Retinal pigment epithelial cell (primary cell): ENCODE measurements at regions not wholly inside any gene's neighbourhood (a gene's known extent, or its start where the extent isn't known, plus 50 kb on each side); places are given as distances from the start of the nearest gene placed in this dataset.

Source experiments
- DNase-seq: peaks from one replicate; pipeline ENCODE4 v3.0.0-alpha.2; 2010; ENCODE audit warnings: low read depth
- H3K4me3 ChIP-seq: 2 replicates; pipeline ENCODE4 v1.5.1; 2011; ENCODE audit warnings: mild to moderate bottlenecking, low read length, control low read depth, moderate library complexity
- TF ChIP-seq, protein P1 (sequence below): conservative IDR thresholded peaks from 2 replicates; pipeline ENCODE4 v1.5.1; 2011; ENCODE audit warnings: low read depth, low read length, control low read depth, inconsistent platforms

DNA sequence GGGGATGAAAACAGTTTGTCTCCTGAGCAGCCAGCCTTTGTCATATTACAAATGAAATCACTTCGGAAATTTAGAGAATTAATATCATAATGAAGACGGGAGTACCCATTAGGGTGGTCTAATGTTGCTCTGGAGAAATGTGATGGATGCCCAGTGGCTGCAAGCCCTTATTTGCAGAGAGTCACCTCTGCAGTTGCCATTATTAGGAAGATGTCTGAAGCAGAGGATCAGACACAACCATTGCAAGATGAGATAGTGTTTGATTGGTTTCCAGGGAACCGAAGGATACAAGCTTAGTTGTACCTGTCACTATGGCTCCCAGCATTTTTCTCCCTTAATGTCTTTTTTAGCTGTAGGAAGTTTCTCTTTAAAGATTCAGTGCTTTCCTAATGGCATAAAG lies 272.4 kb downstream of the FIGN start:
- no peak overlapping the region for H3K4me3 ChIP-seq
- no peak for DNase-seq
- TF ChIP-seq, protein P1, sequence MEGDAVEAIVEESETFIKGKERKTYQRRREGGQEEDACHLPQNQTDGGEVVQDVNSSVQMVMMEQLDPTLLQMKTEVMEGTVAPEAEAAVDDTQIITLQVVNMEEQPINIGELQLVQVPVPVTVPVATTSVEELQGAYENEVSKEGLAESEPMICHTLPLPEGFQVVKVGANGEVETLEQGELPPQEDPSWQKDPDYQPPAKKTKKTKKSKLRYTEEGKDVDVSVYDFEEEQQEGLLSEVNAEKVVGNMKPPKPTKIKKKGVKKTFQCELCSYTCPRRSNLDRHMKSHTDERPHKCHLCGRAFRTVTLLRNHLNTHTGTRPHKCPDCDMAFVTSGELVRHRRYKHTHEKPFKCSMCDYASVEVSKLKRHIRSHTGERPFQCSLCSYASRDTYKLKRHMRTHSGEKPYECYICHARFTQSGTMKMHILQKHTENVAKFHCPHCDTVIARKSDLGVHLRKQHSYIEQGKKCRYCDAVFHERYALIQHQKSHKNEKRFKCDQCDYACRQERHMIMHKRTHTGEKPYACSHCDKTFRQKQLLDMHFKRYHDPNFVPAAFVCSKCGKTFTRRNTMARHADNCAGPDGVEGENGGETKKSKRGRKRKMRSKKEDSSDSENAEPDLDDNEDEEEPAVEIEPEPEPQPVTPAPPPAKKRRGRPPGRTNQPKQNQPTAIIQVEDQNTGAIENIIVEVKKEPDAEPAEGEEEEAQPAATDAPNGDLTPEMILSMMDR, result no peak

DNA sequence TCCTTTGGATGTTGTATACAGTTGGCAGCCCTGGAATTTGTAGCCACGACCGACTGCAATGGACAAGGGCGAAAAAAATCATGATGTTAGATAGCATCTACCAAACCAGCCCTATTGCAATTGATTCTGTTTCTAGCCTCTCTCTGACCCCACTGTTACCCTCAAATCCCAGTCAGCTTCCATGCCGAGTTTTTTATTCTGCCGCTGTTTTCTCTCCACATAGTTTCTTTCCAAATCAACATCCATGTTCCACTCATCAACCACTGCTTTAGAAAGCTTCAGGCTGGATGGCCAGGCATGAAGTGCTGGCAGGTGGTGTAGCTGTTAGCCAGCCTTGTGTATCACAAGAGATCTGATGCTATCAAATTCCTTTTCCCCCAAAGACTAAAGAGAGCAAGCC lies 272.8 kb downstream of the FIGN start:
- TF ChIP-seq, protein P1, result no peak
- DNase-seq, result no peak
- no peak overlapping the region for H3K4me3 ChIP-seq

DNA sequence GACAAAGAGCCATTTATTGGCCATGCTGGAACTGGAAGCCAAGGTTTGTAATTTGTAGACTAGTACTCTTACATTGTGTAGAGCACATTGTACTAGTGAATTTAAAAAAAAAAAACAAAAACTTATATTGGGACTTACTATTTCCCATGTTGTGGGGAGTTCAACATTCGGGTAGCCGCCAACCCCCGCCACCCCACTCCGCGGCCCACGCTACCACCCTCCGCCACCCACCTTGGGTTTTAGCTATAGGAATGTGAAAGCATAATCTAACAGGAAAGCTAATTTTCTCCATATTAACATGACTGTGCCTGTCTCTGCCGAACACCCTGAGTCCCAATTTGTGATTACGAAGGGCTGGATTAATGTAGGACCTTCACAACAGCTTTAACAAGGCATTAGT lies 275.8 kb downstream of the FIGN start:
- DNase-seq, result no peak
- TF ChIP-seq, protein P1, result no peak

DNA sequence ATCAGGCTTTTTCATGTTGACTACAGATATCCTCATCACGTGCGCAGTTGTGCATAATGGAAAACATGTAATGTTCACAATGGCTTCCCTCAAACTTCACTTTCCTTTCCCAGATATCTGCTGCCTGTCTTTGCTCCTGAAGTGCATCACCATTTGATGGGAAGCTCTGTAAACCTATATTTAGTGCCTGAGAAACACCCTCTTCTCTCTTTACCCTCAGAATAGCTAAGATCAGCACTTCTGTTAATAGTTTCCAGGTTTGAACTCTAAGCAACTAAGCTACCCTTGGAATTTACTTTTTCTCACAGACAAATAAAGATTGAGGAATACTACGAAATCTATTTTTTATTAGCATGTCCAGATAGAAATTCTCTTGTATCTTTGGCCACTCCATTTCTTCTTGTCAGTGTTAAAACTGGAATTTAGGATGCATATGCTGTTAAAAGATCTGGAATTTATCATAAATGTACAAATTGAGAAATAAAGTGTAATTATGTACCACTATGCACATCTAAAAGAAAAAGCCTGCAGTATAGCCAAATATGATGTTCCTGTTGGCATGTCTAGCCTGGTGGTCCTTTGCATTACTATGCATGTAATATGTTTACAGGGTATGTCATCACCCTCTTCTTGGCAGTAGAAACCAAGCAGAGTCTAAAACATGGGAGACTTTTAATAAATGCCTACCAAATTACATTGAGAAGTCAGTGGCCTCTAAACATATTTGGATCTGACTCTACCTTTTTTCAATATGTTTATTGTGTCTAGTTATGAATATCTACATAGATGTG lies 278.7 kb downstream of the FIGN start:
- H3K4me3 ChIP-seq, result no peak overlapping the region
- TF ChIP-seq, protein P1, result no peak
- DNase-seq, result no peak

More for the DNA sequence above, 275.8 kb downstream of the FIGN start:
- H3K4me3 ChIP-seq, result no peak overlapping the region

DNA sequence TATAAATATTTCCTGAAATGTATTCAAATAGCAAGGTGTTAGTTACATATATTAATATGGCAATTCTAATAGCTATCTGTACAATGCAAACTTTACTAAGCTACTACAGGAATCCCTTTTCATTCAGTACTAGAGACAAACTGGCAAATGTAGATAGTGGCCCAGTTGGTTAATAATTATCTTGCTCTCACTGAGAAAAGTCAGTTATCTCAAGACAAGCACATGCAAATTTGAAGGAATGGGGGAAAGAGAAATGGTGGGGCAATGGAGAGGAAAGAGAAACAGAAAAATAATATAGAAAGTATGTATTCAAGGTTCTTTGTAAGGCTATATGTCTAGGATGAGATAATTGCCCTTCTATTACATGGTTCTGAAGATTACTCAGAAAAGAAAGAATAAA lies 280.0 kb downstream of the FIGN start:
- TF ChIP-seq, protein P1, result no peak
- no peak overlapping the region for H3K4me3 ChIP-seq
- DNase-seq, result no peak

DNA sequence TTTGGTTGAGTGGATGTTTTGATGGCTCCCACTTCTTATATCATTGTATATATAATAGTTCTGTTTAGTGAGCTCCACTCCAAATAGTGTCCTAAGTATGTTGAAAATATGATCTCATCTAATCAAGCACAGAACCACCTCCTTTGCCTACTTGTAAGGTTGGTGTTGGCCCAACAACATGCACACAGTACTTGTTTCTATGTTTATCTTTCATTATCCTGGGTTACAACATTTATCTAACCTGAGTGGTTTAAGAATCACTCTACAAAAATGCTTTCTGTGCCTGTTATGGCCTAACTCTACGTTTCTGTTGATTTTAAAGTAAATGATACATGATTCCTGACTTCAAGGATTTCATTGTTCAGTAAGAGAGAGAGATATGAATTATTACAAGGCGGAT lies 281.9 kb downstream of the FIGN start:
- TF ChIP-seq, protein P1, result no peak
- DNase-seq, result no peak
- H3K4me3 ChIP-seq, result no peak overlapping the region

DNA sequence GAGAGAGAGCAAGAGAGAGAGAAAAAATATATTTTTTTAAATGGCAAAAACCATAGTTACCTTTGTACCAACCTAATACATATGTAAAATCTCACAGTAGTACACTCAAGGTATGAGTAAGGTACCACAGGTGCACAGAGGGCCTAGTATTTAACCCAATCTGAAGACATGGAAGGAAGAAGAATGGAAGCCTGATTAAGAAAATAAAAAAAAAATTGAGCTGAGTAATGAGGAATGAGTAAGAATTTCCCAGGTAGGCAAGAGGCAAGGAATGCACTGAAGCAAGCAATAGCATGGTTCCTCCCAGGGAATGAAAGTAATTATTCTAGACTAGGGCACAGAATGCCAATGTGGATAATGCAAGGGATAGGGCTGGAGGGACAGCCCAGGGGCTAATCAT lies 294.2 kb downstream of the FIGN start:
- no peak for DNase-seq
- no peak overlapping the region for H3K4me3 ChIP-seq
- TF ChIP-seq, protein P1, result no peak
